ENCODE measurements at regions not wholly inside any gene's neighbourhood (a gene's known extent, or its start where the extent isn't known, plus 50 kb on each side); places are given as distances from the start of the nearest gene placed in this dataset.

DNA sequence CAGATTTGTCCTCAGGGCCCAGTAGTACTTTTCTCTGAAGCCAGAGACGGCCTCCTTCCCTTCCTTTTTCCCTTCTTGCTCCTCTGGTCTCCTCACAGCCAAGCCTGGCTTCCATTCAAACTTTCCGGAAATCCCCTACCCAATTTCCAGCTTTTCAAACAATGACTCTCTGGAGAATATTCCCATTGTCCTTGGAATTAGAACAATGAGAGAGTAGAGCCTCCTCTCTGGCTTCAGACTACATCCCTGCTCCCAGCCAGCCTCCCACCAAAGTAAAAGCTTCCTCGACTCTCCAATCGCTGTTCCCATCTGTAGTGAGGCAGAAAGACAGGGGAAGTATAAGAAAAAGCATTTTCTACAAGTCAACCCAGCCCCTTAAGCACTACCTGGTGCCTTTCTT lies 77.7 kb upstream of the SOX13 start:
- TF ChIP-seq, protein P1, sequence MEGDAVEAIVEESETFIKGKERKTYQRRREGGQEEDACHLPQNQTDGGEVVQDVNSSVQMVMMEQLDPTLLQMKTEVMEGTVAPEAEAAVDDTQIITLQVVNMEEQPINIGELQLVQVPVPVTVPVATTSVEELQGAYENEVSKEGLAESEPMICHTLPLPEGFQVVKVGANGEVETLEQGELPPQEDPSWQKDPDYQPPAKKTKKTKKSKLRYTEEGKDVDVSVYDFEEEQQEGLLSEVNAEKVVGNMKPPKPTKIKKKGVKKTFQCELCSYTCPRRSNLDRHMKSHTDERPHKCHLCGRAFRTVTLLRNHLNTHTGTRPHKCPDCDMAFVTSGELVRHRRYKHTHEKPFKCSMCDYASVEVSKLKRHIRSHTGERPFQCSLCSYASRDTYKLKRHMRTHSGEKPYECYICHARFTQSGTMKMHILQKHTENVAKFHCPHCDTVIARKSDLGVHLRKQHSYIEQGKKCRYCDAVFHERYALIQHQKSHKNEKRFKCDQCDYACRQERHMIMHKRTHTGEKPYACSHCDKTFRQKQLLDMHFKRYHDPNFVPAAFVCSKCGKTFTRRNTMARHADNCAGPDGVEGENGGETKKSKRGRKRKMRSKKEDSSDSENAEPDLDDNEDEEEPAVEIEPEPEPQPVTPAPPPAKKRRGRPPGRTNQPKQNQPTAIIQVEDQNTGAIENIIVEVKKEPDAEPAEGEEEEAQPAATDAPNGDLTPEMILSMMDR (IDR thresholded peaks at IDR 0.05): no peak
- TF ChIP-seq POLR2A (IDR thresholded peaks at IDR 0.05): no peak

Measured in adrenal gland (tissue), 5 donors.